PC-3 (cell line): ENCODE measurements at regions not wholly inside any gene's neighbourhood (a gene's known extent, or its start where the extent isn't known, plus 50 kb on each side); places are given as distances from the start of the nearest gene placed in this dataset.

Experiments used
- ATAC-seq: fragments of 200-7000 bp; cut with Tn5 transposase; 2 replicates; pipeline ENCODE4 v1.9.1; 2020; ENCODE audit warnings: mild to moderate bottlenecking, moderate library complexity
- BruUV-seq: library from RNA; stranded (reverse); fragments of 400-500 nt; replicated peaks from 2 replicates; lab custom pipeline; 2021; lab: Mats Ljungman, UMichigan
- CTCF ChIA-PET: fragments of 300-600 bp; sonication (Branson Sonifier 250); formaldehyde crosslinking; loops from one replicate; lab custom pipeline; 2022; ENCODE audit warnings: antibody characterized with exemption; lab: Charles Lee
- POLR2A ChIA-PET: fragments of 300-600 bp; sonication (Branson Sonifier 250); formaldehyde crosslinking; loops from one replicate; lab custom pipeline; 2022; ENCODE audit warnings: antibody characterized with exemption; ENCODE audit not compliant: unreplicated experiment; lab: Charles Lee
- DNase-seq: peaks from one replicate; pipeline ENCODE4 v3.0.0-alpha.2; 2015
- H2AFZ ChIP-seq: fragments of 300-600 bp; sonication (generic); 2 replicates; pipeline ENCODE4 v1.6.0; 2016; ENCODE audit warnings: antibody characterized with exemption, low read length
- H3F3A ChIP-seq: fragments of 300-600 bp; sonication (generic); one replicate; pipeline ENCODE4 v1.6.0; 2017; ENCODE audit warnings: antibody characterized with exemption, low read length, control low read depth, mild to moderate bottlenecking; ENCODE audit not compliant: unreplicated experiment
- H3K27ac ChIP-seq: fragments of 300-600 bp; sonication (generic); 2 replicates; pipeline ENCODE4 v1.5.1; 2016; ENCODE audit warnings: mild to moderate bottlenecking, low read length
- H3K27me3 ChIP-seq: fragments of 300-600 bp; sonication (generic); 2 replicates; pipeline ENCODE4 v1.6.1; 2016; ENCODE audit warnings: low read length, mixed read lengths
- H3K36me3 ChIP-seq: fragments of 300-600 bp; sonication (generic); 2 replicates; pipeline ENCODE4 v1.6.1; 2016; ENCODE audit warnings: low read depth, mixed run types, low read length, mixed read lengths
- H3K4me1 ChIP-seq: fragments of 300-600 bp; sonication (generic); 2 replicates; pipeline ENCODE4 v1.5.1; 2016; ENCODE audit warnings: low read length; ENCODE audit not compliant: insufficient read depth
- H3K4me2 ChIP-seq: fragments of 300-600 bp; sonication (generic); 2 replicates; pipeline ENCODE4 v1.6.0; 2016; ENCODE audit warnings: low read length
- H3K4me3 ChIP-seq: fragments of 300-600 bp; sonication (generic); 2 replicates; pipeline ENCODE4 v1.5.1; 2016; ENCODE audit warnings: mild to moderate bottlenecking, low read length, mixed read lengths
- H3K79me2 ChIP-seq: fragments of 300-600 bp; sonication (generic); 2 replicates; pipeline ENCODE4 v1.6.1; 2017; ENCODE audit warnings: low read length, mixed read lengths
- H3K9ac ChIP-seq: fragments of 300-600 bp; sonication (generic); 2 replicates; pipeline ENCODE4 v1.6.0; 2016; ENCODE audit warnings: mild to moderate bottlenecking, low read length
- H3K9me2 ChIP-seq: fragments of 300-600 bp; sonication (generic); replicated peaks from 2 replicates; pipeline ENCODE4 v1.6.1; 2016; ENCODE audit warnings: mixed run types, low read length, mixed read lengths
- H3K9me3 ChIP-seq: fragments of 300-600 bp; sonication (generic); 2 replicates; pipeline ENCODE4 v1.6.1; 2016; ENCODE audit warnings: low read length, mixed read lengths
- H4K20me1 ChIP-seq: fragments of 300-600 bp; sonication (generic); 2 replicates; pipeline ENCODE4 v1.6.1; 2016; ENCODE audit warnings: low read length, mixed read lengths
- EZH2 ChIP-seq: fragments of 300-600 bp; sonication (generic); IDR thresholded peaks from one replicate; pipeline ENCODE4 v1.6.1; 2017; ENCODE audit warnings: antibody characterized with exemption, mild to moderate bottlenecking, low read length; ENCODE audit not compliant: unreplicated experiment
- EZH2phosphoT487 ChIP-seq: fragments of 300-600 bp; sonication (generic); IDR thresholded peaks from 2 replicates; pipeline ENCODE4 v1.6.1; 2018; ENCODE audit warnings: mild to moderate bottlenecking, antibody characterized with exemption, low read length, borderline replicate concordance
- intact Hi-C: fragments of 100-400 bp; cut with micrococcal nuclease; formaldehyde crosslinking; loops from 2 replicates; pipeline ENCODE4 v1.9.0; 2023
- TF ChIP-seq, protein P1 (sequence below): fragments of 300-600 bp; sonication (generic); conservative IDR thresholded peaks from 2 replicates; pipeline ENCODE4 v1.5.1; 2017; ENCODE audit warnings: antibody characterized with exemption, low read depth, mild to moderate bottlenecking, low read length

DNA sequence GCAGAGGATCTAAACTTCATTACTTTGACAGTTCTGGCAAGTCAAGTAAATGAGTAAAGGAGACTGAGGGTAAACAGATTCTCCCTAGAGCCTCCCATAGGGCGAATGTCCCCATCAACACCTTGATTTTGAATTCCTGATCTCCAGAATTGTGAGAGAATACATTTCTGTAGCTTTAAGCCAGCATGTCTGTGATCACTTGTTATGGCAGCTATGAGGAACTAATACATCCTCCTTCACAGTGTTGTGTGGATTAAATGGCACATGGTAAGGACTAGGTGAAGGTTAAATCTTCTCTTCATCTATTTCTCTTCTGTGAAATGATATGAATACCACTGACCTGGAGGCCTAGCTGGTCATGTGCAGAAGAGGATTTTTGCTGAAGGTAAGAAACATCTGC is 137.3 kb downstream of the CPEB2 start:
- Histone ChIP-seq H3K36me3 (no peaks in the 10 kb centered on the region), H3K4me1 (no peaks in the 10 kb centered on the region), H3F3A (no peaks in the 10 kb centered on the region), H3K27me3 (no peaks in the 10 kb centered on the region), H4K20me1 (no peaks in the 10 kb centered on the region), H3K4me3 (no peak overlapping the region), H3K4me2 (no peak overlapping the region), H3K27ac (no peak overlapping the region), H3K79me2 (no peaks in the 10 kb centered on the region), H3K9me3 (no peaks in the 10 kb centered on the region), H3K9me2 (no peaks in the 10 kb centered on the region), H2AFZ (no peak overlapping the region), H3K9ac (no peak overlapping the region)
- ChIA-PET CTCF (no interaction called here), POLR2A (no interaction called here)
- ATAC-seq (no peak), DNase-seq (no peak)
- BruUV-seq = no TSS peak
- TF ChIP-seq EZH2 = no peak
- TF ChIP-seq, protein P1, sequence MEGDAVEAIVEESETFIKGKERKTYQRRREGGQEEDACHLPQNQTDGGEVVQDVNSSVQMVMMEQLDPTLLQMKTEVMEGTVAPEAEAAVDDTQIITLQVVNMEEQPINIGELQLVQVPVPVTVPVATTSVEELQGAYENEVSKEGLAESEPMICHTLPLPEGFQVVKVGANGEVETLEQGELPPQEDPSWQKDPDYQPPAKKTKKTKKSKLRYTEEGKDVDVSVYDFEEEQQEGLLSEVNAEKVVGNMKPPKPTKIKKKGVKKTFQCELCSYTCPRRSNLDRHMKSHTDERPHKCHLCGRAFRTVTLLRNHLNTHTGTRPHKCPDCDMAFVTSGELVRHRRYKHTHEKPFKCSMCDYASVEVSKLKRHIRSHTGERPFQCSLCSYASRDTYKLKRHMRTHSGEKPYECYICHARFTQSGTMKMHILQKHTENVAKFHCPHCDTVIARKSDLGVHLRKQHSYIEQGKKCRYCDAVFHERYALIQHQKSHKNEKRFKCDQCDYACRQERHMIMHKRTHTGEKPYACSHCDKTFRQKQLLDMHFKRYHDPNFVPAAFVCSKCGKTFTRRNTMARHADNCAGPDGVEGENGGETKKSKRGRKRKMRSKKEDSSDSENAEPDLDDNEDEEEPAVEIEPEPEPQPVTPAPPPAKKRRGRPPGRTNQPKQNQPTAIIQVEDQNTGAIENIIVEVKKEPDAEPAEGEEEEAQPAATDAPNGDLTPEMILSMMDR = no peak
- no peak for TF ChIP-seq EZH2phosphoT487
- intact Hi-C loops = no loop called here

DNA sequence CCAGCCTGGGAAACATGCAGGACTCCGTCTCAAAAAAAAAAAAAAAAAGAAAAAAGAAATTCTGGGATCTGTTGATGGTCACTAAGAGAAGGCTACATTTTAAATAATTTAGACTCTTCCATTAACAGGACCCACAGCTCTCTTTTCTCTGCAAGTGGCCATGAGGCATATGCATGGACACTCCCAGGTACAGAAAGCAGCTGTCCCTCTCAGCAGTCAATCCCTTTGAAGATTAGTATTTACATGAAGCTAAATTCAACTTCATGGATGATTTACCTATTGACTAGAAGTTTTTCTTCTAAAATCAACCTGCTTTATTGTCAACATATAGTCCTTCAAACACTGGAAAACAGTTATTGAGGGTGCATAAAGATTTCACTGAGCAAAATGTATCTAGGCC is 139.9 kb downstream of the CPEB2 start:
- no peaks in the 10 kb centered on the region for H3K9me2 ChIP-seq
- ChIA-PET CTCF (no interaction called here), POLR2A (no interaction called here)
- no TSS peak for BruUV-seq
- no peaks in the 10 kb centered on the region for H3K36me3 ChIP-seq
- no peak overlapping the region for H3K4me3 ChIP-seq
- H4K20me1 ChIP-seq = no peaks in the 10 kb centered on the region
- H2AFZ ChIP-seq = no peak overlapping the region
- intact Hi-C loops = no loop called here
- TF ChIP-seq EZH2 (no peak), EZH2phosphoT487 (no peak)
- TF ChIP-seq, protein P1 = no peak
- no peak overlapping the region for H3K4me2 ChIP-seq
- no peaks in the 10 kb centered on the region for H3K9me3 ChIP-seq
- no peaks in the 10 kb centered on the region for H3K27me3 ChIP-seq
- H3K4me1 ChIP-seq = 0 out of 2 replicates have a peak, but pooled peaks cover 6% of the 10 kb centered on the region
- no peak for DNase-seq
- H3K79me2 ChIP-seq = no peaks in the 10 kb centered on the region
- no peak for ATAC-seq
- no peaks in the 10 kb centered on the region for H3F3A ChIP-seq
- H3K9ac ChIP-seq = no peak overlapping the region
- H3K27ac ChIP-seq = no peak overlapping the region

DNA sequence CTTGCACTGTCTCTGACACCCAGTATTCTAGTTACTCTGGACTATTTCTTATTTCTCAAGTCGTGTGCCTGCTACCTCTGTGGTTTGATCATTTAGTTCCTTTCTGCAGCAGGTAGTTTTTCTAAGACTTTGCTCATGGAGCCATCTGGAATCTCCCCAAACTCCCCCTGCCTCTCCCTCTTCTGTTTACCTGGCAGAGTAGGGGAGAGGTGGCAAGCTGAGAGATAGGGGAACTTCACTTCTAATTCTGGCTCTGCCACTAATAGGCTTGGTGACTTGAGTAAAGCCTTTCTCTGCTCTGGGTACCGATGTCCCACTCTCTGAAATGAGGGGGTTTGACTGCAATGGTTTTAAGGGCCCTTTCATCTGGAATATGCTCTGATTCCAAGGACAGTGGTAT is 141.3 kb downstream of the CPEB2 start:
- Histone ChIP-seq H3K36me3 (no peaks in the 10 kb centered on the region), H3K9me2 (no peaks in the 10 kb centered on the region), H4K20me1 (no peaks in the 10 kb centered on the region), H3K79me2 (no peaks in the 10 kb centered on the region), H3K9me3 (no peaks in the 10 kb centered on the region), H2AFZ (no peak overlapping the region), H3K27ac (no peak overlapping the region), H3F3A (no peaks in the 10 kb centered on the region), H3K4me2 (no peak overlapping the region), H3K27me3 (no peaks in the 10 kb centered on the region), H3K4me1 (0 out of 2 replicates have a peak, but pooled peaks cover 6% of the 10 kb centered on the region), H3K9ac (no peak overlapping the region), H3K4me3 (no peak overlapping the region)
- BruUV-seq = no TSS peak
- ATAC-seq (no peak), DNase-seq (no peak)
- ChIA-PET CTCF (no interaction called here), POLR2A (no interaction called here)
- intact Hi-C loops = no loop called here
- TF ChIP-seq EZH2phosphoT487 = no peak
- no peak for TF ChIP-seq EZH2
- TF ChIP-seq, protein P1 = no peak
